ENCODE measurements at regions not wholly inside any gene's neighbourhood (a gene's known extent, or its start where the extent isn't known, plus 50 kb on each side); places are given as distances from the start of the nearest gene placed in this dataset.

- no peak overlapping the region for H3K9ac ChIP-seq (ENCODE audit: low read depth, low read length)
- no peaks in the 10 kb centered on the region for H3K9me3 ChIP-seq (ENCODE audit: insufficient read depth, low read depth, low read length)
- 0 out of 2 replicates have a peak, but pooled peaks cover 3% of the 10 kb centered on the region for H3K4me1 ChIP-seq (ENCODE audit: insufficient read depth, low read length)
- H3K36me3 ChIP-seq (ENCODE audit: insufficient read depth, low read length) = no peaks in the 10 kb centered on the region
- H3K27ac ChIP-seq (ENCODE audit: low read depth, low read length) = no peak overlapping the region
- no peaks in the 10 kb centered on the region for H3K27me3 ChIP-seq (ENCODE audit: insufficient read depth, low read length)
- H3K4me3 ChIP-seq (ENCODE audit: low read length) = no peak overlapping the region
- WGBS = 95% methylated on average over 7 of the region's 7 CpGs
These were observed 254.4 kb upstream of the HS6ST1 start for GRCh38 chr2:128573116-128573515.

- Histone ChIP-seq H3K27ac (ENCODE audit: low read depth, low read length) (no peak overlapping the region), H3K4me1 (ENCODE audit: insufficient read depth, low read length) (no peaks in the 10 kb centered on the region), H3K27me3 (ENCODE audit: insufficient read depth, low read length) (no peaks in the 10 kb centered on the region), H3K9me3 (ENCODE audit: insufficient read depth, low read depth, low read length) (no peaks in the 10 kb centered on the region), H3K36me3 (ENCODE audit: insufficient read depth, low read length) (no peaks in the 10 kb centered on the region), H3K9ac (ENCODE audit: low read depth, low read length) (no peak overlapping the region), H3K4me3 (ENCODE audit: low read length) (no peak overlapping the region)
- 95% methylated on average over 4 of the region's 4 CpGs for WGBS
These were observed 254.9 kb upstream of the HS6ST1 start for GRCh38 chr2:128573531-128573930.

GRCh38 chr2:128577141-128577930, 258.7 kb upstream of the HS6ST1 start:
- Histone ChIP-seq H3K36me3 (ENCODE audit: insufficient read depth, low read length) (no peaks in the 10 kb centered on the region), H3K27ac (ENCODE audit: low read depth, low read length) (no peak overlapping the region), H3K27me3 (ENCODE audit: insufficient read depth, low read length) (no peaks in the 10 kb centered on the region), H3K9ac (ENCODE audit: low read depth, low read length) (no peak overlapping the region), H3K4me1 (ENCODE audit: insufficient read depth, low read length) (no peaks in the 10 kb centered on the region), H3K4me3 (ENCODE audit: low read length) (no peak overlapping the region), H3K9me3 (ENCODE audit: insufficient read depth, low read depth, low read length) (no peaks in the 10 kb centered on the region)
- WGBS = 95% methylated on average over 7 of the region's 7 CpGs

GRCh38 chr2:128578406-128579390, 260.0 kb upstream of the HS6ST1 start:
- H3K36me3 ChIP-seq (ENCODE audit: insufficient read depth, low read length) = no peaks in the 10 kb centered on the region
- 91% methylated on average over 10 of the region's 10 CpGs for WGBS
- H3K4me3 ChIP-seq (ENCODE audit: low read length) = no peak overlapping the region
- no peaks in the 10 kb centered on the region for H3K9me3 ChIP-seq (ENCODE audit: insufficient read depth, low read depth, low read length)
- no peak overlapping the region for H3K27ac ChIP-seq (ENCODE audit: low read depth, low read length)
- no peak overlapping the region for H3K9ac ChIP-seq (ENCODE audit: low read depth, low read length)
- H3K4me1 ChIP-seq (ENCODE audit: insufficient read depth, low read length) = no peaks in the 10 kb centered on the region
- H3K27me3 ChIP-seq (ENCODE audit: insufficient read depth, low read length) = no peaks in the 10 kb centered on the region

GRCh38 chr2:128579825-128580224, 261.2 kb upstream of the HS6ST1 start:
- 82% methylated on average over 5 of the region's 5 CpGs for WGBS
- H3K36me3 ChIP-seq (ENCODE audit: insufficient read depth, low read length) = no peaks in the 10 kb centered on the region
- H3K27ac ChIP-seq (ENCODE audit: low read depth, low read length) = no peak overlapping the region
- no peaks in the 10 kb centered on the region for H3K4me1 ChIP-seq (ENCODE audit: insufficient read depth, low read length)
- no peaks in the 10 kb centered on the region for H3K9me3 ChIP-seq (ENCODE audit: insufficient read depth, low read depth, low read length)
- H3K4me3 ChIP-seq (ENCODE audit: low read length) = no peak overlapping the region
- H3K9ac ChIP-seq (ENCODE audit: low read depth, low read length) = no peak overlapping the region
- H3K27me3 ChIP-seq (ENCODE audit: insufficient read depth, low read length) = no peaks in the 10 kb centered on the region

GRCh38 chr2:128580988-128581848, 262.6 kb upstream of the HS6ST1 start:
- Histone ChIP-seq H3K9ac (ENCODE audit: low read depth, low read length) (no peak overlapping the region), H3K4me3 (ENCODE audit: low read length) (no peak overlapping the region), H3K36me3 (ENCODE audit: insufficient read depth, low read length) (no peaks in the 10 kb centered on the region), H3K27ac (ENCODE audit: low read depth, low read length) (no peak overlapping the region), H3K9me3 (ENCODE audit: insufficient read depth, low read depth, low read length) (peaks cover 5% of the 10 kb centered on the region; the same call in 1 of the 2 replicates), H3K4me1 (ENCODE audit: insufficient read depth, low read length) (no peaks in the 10 kb centered on the region), H3K27me3 (ENCODE audit: insufficient read depth, low read length) (no peaks in the 10 kb centered on the region)
- WGBS = 95% methylated on average over 6 of the region's 6 CpGs

- H3K27me3 ChIP-seq (ENCODE audit: insufficient read depth, low read length) = no peaks in the 10 kb centered on the region
These were observed 263.2 kb upstream of the HS6ST1 start for GRCh38 chr2:128581849-128582244.

GRCh38 chr2:128584296-128584890, 265.7 kb upstream of the HS6ST1 start:
- H3K27ac ChIP-seq (ENCODE audit: low read depth, low read length) = no peak overlapping the region
- peaks cover 5% of the 10 kb centered on the region; the same call in 1 of the 2 replicates for H3K9me3 ChIP-seq (ENCODE audit: insufficient read depth, low read depth, low read length)
- H3K9ac ChIP-seq (ENCODE audit: low read depth, low read length) = no peak overlapping the region
- no peaks in the 10 kb centered on the region for H3K4me1 ChIP-seq (ENCODE audit: insufficient read depth, low read length)
- no peaks in the 10 kb centered on the region for H3K27me3 ChIP-seq (ENCODE audit: insufficient read depth, low read length)
- no peak overlapping the region for H3K4me3 ChIP-seq (ENCODE audit: low read length)
- H3K36me3 ChIP-seq (ENCODE audit: insufficient read depth, low read length) = no peaks in the 10 kb centered on the region
- WGBS = 94% methylated on average over 8 of the region's 8 CpGs

More at GRCh38 chr2:128581849-128582244, 263.2 kb upstream of the HS6ST1 start:
- Histone ChIP-seq H3K4me1 (ENCODE audit: insufficient read depth, low read length) (no peaks in the 10 kb centered on the region), H3K36me3 (ENCODE audit: insufficient read depth, low read length) (no peaks in the 10 kb centered on the region), H3K9me3 (ENCODE audit: insufficient read depth, low read depth, low read length) (peaks cover 5% of the 10 kb centered on the region; the same call in 1 of the 2 replicates), H3K4me3 (ENCODE audit: low read length) (no peak overlapping the region), H3K27ac (ENCODE audit: low read depth, low read length) (no peak overlapping the region), H3K9ac (ENCODE audit: low read depth, low read length) (no peak overlapping the region)
- 100% methylated on average over 1 of the region's 2 CpGs for WGBS

GRCh38 chr2:128585706-128586105, 267.0 kb upstream of the HS6ST1 start:
- Histone ChIP-seq H3K4me1 (ENCODE audit: insufficient read depth, low read length) (no peaks in the 10 kb centered on the region), H3K9me3 (ENCODE audit: insufficient read depth, low read depth, low read length) (peaks cover 5% of the 10 kb centered on the region; the same call in 1 of the 2 replicates), H3K27me3 (ENCODE audit: insufficient read depth, low read length) (no peaks in the 10 kb centered on the region), H3K36me3 (ENCODE audit: insufficient read depth, low read length) (no peaks in the 10 kb centered on the region), H3K27ac (ENCODE audit: low read depth, low read length) (no peak overlapping the region), H3K4me3 (ENCODE audit: low read length) (no peak overlapping the region), H3K9ac (ENCODE audit: low read depth, low read length) (no peak overlapping the region)
- 100% methylated on average over 2 of the region's 3 CpGs for WGBS

- H3K36me3 ChIP-seq (ENCODE audit: insufficient read depth, low read length) = no peaks in the 10 kb centered on the region
- H3K4me1 ChIP-seq (ENCODE audit: insufficient read depth, low read length) = no peaks in the 10 kb centered on the region
- no peak overlapping the region for H3K9ac ChIP-seq (ENCODE audit: low read depth, low read length)
- WGBS = 89% methylated on average over 6 of the region's 6 CpGs
- no peak overlapping the region for H3K4me3 ChIP-seq (ENCODE audit: low read length)
- H3K27me3 ChIP-seq (ENCODE audit: insufficient read depth, low read length) = no peaks in the 10 kb centered on the region
- H3K9me3 ChIP-seq (ENCODE audit: insufficient read depth, low read depth, low read length) = peaks cover 5% of the 10 kb centered on the region; the same call in 1 of the 2 replicates
- no peak overlapping the region for H3K27ac ChIP-seq (ENCODE audit: low read depth, low read length)
These were observed 271.0 kb upstream of the HS6ST1 start for GRCh38 chr2:128589681-128590080.
